Esophagus squamous epithelium (tissue), 5 donors: ENCODE measurements at regions not wholly inside any gene's neighbourhood (a gene's known extent, or its start where the extent isn't known, plus 50 kb on each side); places are given as distances from the start of the nearest gene placed in this dataset.

Experiments used
- DNase-seq: peaks from one replicate; lab custom pipeline; 2025; lab: John Stamatoyannopoulos, UW
- H3K27ac ChIP-seq, 4 donors: fragments of 200-600 bp; sonication (generic); one replicate each; pipeline ENCODE4 v1.5.1; 2016 to 2019; ENCODE audit warnings: mild to moderate bottlenecking in 1 of 4
- H3K27me3 ChIP-seq, 4 donors: fragments of 200-600 bp; sonication (generic); 1 replicate in 3 of 4; 2 replicates in 1 of 4; pipeline versions ENCODE4 v1.5.1 to v1.6.0; 2017 to 2021; ENCODE audit warnings: antibody characterized with exemption in 1 of 4
- H3K36me3 ChIP-seq, 3 donors: fragments of 200-600 bp; sonication (generic); one replicate each; pipeline ENCODE4 v1.5.1; 2016 to 2019
- H3K4me1 ChIP-seq, 3 donors: fragments of 200-600 bp; sonication (generic); one replicate each; pipeline ENCODE4 v1.5.1; 2017 to 2019
- H3K4me3 ChIP-seq, 4 donors: fragments of 200-600 bp; sonication (generic); 1 replicate in 3 of 4; 2 replicates in 1 of 4; pipeline ENCODE4 v1.5.1; 2016 to 2019; ENCODE audit warnings: mild to moderate bottlenecking in 2 of 4, moderate library complexity in 1 of 4
- H3K9me3 ChIP-seq, 3 donors: fragments of 200-600 bp; sonication (generic); one replicate each; pipeline ENCODE4 v1.5.1; 2016 to 2019
- POLR2A ChIP-seq, 4 donors: fragments of 450-650 bp; IDR thresholded peaks; one replicate each; pipeline ENCODE4 v1.6.1; 2017; ENCODE audit warnings: antibody characterized with exemption in 4 of 4, mild to moderate bottlenecking in 4 of 4, moderate library complexity in 3 of 4
- WGBS, 2 donors: methylation state at CpG; one replicate each; pipeline ENCODE4 v1.1.5; 2018; 5-methylcytosine and 5-hydroxymethylcytosine counted together
- intact Hi-C: fragments of 100-400 bp; cut with DNase I; formaldehyde crosslinking; loops from one replicate; pipeline ENCODE4 v1.15.0; 2022
- TF ChIP-seq, protein P1 (sequence below), 6 experiments: fragments of 450-650 bp in 4 of 6; fragments of 200-600 bp in 2 of 6; sonication (generic) in 2 of 6; IDR thresholded peaks; one replicate each; pipeline ENCODE4 v1.5.1; 2016 to 2019; ENCODE audit warnings: antibody characterized with exemption in 6 of 6, mild to moderate bottlenecking in 4 of 6, moderate library complexity in 4 of 6
- donor health status: DM: yes; HTN: yes; CAD: no.

DNA sequence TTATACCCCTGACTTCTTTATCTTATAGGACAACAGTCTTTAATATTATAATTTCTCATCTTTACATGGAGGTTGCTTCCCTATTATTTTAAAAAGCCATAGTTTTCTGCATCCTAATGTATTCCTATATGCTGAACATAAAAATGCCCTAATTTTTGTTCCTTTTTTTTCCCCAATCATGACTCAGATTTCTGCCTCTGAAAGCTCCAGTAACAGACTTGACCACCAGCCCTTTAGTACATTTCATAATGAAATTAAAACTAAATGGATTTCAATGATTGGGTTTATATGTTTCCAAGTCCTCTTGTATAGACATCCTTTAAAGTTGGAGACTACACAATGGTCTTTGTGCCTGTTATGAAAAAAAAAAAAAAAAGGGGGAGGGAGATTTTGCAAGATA is 712.5 kb downstream of the DIAPH3 start:
- no peak overlapping the region for H3K4me3 ChIP-seq
- no peaks in the 10 kb centered on the region for H3K4me1 ChIP-seq
- intact Hi-C loops: no loop called here
- H3K27me3 ChIP-seq: no peaks in the 10 kb centered on the region
- no peak for DNase-seq
- no peak for TF ChIP-seq POLR2A (IDR thresholded peaks at IDR 0.05)
- TF ChIP-seq, protein P1, sequence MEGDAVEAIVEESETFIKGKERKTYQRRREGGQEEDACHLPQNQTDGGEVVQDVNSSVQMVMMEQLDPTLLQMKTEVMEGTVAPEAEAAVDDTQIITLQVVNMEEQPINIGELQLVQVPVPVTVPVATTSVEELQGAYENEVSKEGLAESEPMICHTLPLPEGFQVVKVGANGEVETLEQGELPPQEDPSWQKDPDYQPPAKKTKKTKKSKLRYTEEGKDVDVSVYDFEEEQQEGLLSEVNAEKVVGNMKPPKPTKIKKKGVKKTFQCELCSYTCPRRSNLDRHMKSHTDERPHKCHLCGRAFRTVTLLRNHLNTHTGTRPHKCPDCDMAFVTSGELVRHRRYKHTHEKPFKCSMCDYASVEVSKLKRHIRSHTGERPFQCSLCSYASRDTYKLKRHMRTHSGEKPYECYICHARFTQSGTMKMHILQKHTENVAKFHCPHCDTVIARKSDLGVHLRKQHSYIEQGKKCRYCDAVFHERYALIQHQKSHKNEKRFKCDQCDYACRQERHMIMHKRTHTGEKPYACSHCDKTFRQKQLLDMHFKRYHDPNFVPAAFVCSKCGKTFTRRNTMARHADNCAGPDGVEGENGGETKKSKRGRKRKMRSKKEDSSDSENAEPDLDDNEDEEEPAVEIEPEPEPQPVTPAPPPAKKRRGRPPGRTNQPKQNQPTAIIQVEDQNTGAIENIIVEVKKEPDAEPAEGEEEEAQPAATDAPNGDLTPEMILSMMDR (IDR thresholded peaks at IDR 0.05): no peak
- H3K9me3 ChIP-seq: no peaks in the 10 kb centered on the region
- H3K36me3 ChIP-seq: no peaks in the 10 kb centered on the region
- H3K27ac ChIP-seq: no peak overlapping the region

DNA sequence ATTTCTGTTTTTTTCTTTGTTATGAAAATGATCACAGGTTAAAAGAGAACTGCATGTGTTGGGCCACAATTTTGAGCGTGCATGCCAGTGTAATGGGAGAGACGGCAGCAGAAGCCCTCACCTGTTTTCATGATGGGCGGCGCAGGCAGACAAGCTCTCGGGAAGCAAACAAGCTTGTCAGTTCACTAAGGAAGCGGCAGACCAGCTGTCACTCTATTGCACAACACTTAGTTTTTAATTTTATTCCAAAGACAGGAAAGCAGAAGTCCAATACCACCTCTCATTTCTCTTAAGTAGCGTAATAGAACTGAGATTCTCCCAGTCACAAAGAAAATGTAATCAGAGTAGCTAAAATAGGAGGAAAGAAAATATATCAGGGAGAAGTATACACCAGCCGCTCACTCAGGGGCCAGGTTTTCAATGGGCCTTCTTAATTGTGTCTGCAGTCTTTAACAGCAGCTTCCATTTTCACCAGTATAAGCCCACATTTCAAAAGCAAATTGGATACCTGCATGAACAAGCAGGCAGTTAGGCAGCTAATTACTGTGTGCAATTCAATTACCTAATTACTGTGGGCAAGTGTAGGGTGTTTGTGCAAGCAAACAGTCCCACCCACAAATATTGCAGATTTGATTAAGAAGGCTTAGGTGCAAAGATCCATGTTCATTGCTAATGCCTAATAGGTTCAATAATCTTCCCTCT is 711.4 kb downstream of the DIAPH3 start:
- no peak for DNase-seq
- no peak for TF ChIP-seq POLR2A (IDR thresholded peaks at IDR 0.05)
- TF ChIP-seq, protein P1 (IDR thresholded peaks at IDR 0.05): no peak
- 62 to 69% methylated on average over 8 of the region's 8 CpGs for WGBS, 2 donors
- Histone ChIP-seq H3K27ac (no peak overlapping the region), H3K4me1 (no peaks in the 10 kb centered on the region), H3K9me3 (no peaks in the 10 kb centered on the region), H3K36me3 (no peaks in the 10 kb centered on the region), H3K4me3 (no peak overlapping the region), H3K27me3 (no peaks in the 10 kb centered on the region)
- intact Hi-C loops: no loop called here

DNA sequence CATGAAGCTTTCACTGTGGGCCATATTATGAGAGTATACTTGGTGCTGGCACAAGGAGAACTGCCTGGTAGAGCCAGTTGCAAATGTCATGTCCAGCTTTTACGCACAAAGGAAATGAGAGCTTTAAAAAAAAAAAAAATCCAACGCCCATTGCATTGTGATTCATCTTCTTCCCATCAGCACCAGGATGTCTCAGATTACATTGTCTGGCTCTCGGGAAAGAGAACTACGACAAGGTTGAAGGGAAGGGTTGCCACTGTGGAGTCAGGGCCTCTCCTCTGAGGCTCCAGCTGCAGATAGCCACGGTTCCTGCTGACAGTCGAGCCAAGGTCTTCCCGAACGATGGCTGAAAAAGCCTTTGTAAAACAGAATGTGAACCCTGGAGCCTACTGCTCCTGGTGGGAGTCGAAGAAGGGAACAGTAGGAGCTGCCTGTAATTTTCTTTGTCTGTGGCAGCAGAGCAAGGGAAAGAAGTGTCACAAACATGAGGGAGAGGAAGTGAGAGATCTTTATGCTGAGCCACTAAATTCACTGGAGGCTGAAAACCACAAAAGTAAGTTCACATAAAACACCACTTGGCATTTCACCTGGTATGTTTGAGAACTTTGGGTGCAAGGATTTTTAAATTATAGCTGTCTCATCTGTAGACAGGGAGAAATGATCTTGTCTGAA is 704.7 kb downstream of the DIAPH3 start:
- Histone ChIP-seq H3K9me3 (no peaks in the 10 kb centered on the region), H3K27me3 (no peaks in the 10 kb centered on the region), H3K4me1 (no peaks in the 10 kb centered on the region), H3K36me3 (no peaks in the 10 kb centered on the region), H3K27ac (peak overlapping the region in 3 of 4 donors; percentile 11 to 68 (median 44)), H3K4me3 (no peak overlapping the region)
- DNase-seq: no peak
- TF ChIP-seq, protein P1 (IDR thresholded peaks at IDR 0.05): no peak
- TF ChIP-seq POLR2A (IDR thresholded peaks at IDR 0.05): no peak
- WGBS, 2 donors: 34 to 43% methylated on average over 8 to 9 of the region's 9 CpGs
- intact Hi-C loops: no loop called here

DNA sequence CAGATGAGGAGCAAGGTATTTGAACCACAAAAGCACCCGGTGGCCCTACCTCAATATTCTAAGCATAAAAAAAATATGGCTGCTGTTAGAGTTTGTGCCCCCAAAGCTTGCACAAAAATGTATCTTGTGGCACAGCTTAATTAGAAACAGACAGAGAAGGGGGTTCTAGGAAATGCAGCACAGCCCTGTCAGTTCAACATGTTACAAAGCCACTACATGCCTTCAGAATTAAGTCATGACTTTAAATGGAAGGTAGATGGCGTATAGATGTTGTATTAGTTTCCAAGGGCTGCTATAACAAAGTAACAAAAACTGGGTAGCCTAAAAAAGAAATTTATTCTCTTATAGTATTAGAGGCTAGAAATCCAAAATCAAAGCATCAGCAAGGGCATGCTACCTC is 703.8 kb downstream of the DIAPH3 start:
- intact Hi-C loops: no loop called here
- no peaks in the 10 kb centered on the region for H3K4me1 ChIP-seq
- H3K27me3 ChIP-seq: no peaks in the 10 kb centered on the region
- H3K9me3 ChIP-seq: no peaks in the 10 kb centered on the region
- no peak overlapping the region for H3K4me3 ChIP-seq
- no peak for TF ChIP-seq POLR2A (IDR thresholded peaks at IDR 0.05)
- TF ChIP-seq, protein P1 (IDR thresholded peaks at IDR 0.05): no peak
- H3K27ac ChIP-seq: peak overlapping the region in 1 of 4 donors; percentile 68
- 84 to 88% methylated on average over 2 of the region's 2 CpGs for WGBS, 2 donors
- no peak for DNase-seq
- no peaks in the 10 kb centered on the region for H3K36me3 ChIP-seq

DNA sequence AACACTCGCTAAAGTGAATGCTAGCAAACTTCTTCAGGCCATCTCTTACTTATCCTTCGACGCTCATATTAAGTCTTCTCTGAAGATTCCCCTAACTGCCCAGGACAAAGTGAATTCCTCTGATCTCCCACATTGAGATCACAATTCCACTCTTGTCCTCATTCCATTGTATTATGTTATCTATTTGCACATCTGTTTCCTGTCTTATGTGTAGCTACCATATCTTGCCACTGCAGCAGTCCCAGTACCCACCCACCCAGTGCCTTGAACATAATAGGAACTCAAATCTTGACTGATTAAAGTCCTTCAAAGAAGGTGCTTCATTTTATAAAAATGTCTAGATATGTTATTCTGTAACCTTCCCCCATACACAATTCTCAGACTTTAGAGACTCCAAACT is 702.3 kb downstream of the DIAPH3 start:
- no peak for DNase-seq
- H3K36me3 ChIP-seq: no peaks in the 10 kb centered on the region
- H3K4me1 ChIP-seq: no peaks in the 10 kb centered on the region
- TF ChIP-seq POLR2A (IDR thresholded peaks at IDR 0.05): no peak
- TF ChIP-seq, protein P1 (IDR thresholded peaks at IDR 0.05): no peak
- H3K4me3 ChIP-seq: no peak overlapping the region
- 77 to 84% methylated on average over 3 of the region's 3 CpGs for WGBS, 2 donors
- no peaks in the 10 kb centered on the region for H3K27me3 ChIP-seq
- H3K27ac ChIP-seq: no peak overlapping the region
- intact Hi-C loops: no loop called here
- H3K9me3 ChIP-seq: no peaks in the 10 kb centered on the region
